OCI-LY3 (cell line): ENCODE measurements at regions not wholly inside any gene's neighbourhood (a gene's known extent, or its start where the extent isn't known, plus 50 kb on each side); places are given as distances from the start of the nearest gene placed in this dataset.

Experiments used
- H2AFZ ChIP-seq: fragments of 200-600, 300-600 bp; shearing (Covaris generic); 2 replicates; pipeline ENCODE4 v1.6.0; 2014; ENCODE audit warnings: antibody characterized with exemption, low read depth, low read length
- H3K27ac ChIP-seq: fragments of 200-600, 300-600 bp; sonication (generic); 2 replicates; pipeline ENCODE4 v1.5.1; 2014; ENCODE audit warnings: mild to moderate bottlenecking, low read length, moderate library complexity, mixed read lengths
- H3K27me3 ChIP-seq: fragments of 200-600, 300-600 bp; sonication (generic); 2 replicates; pipeline ENCODE4 v1.6.1; 2014; ENCODE audit warnings: low read depth, low read length, mixed read lengths
- H3K36me3 ChIP-seq: fragments of 200-600, 300-600 bp; sonication (generic); replicated peaks from 2 replicates; pipeline ENCODE3; 2014; ENCODE audit warnings: low read depth, low read length, mixed read lengths
- H3K4me1 ChIP-seq: fragments of 300-600, 200-600 bp; sonication (generic); 2 replicates; pipeline ENCODE4 v1.6.1; 2014; ENCODE audit warnings: low read length, mixed read lengths
- H3K4me2 ChIP-seq: fragments of 200-600, 300-600 bp; sonication (generic); 2 replicates; pipeline ENCODE4 v1.6.1; 2014; ENCODE audit warnings: low read length, mixed read lengths
- H3K4me3 ChIP-seq: fragments of 300-600, 200-600 bp; sonication (generic); 2 replicates; pipeline ENCODE4 v1.5.1; 2014; ENCODE audit warnings: antibody characterized with exemption, mild to moderate bottlenecking, low read length, moderate library complexity
- H3K79me2 ChIP-seq: fragments of 300-600, 200-600 bp; shearing (Covaris generic); 2 replicates; pipeline ENCODE4 v1.6.1; 2014; ENCODE audit warnings: mild to moderate bottlenecking, low read length, mixed read lengths
- H3K9ac ChIP-seq: fragments of 300-600, 200-600 bp; shearing (Covaris generic); 2 replicates; pipeline ENCODE4 v1.6.0; 2014; ENCODE audit warnings: mild to moderate bottlenecking, low read length, moderate library complexity
- H3K9me3 ChIP-seq: fragments of 200-600, 300-600 bp; shearing (Covaris generic); 2 replicates; pipeline ENCODE4 v1.6.1; 2014; ENCODE audit warnings: low read length, mixed read lengths; ENCODE audit not compliant: insufficient read depth
- H4K20me1 ChIP-seq: fragments of 200-600, 300-600 bp; sonication (generic); 2 replicates; pipeline ENCODE4 v1.6.1; 2016; ENCODE audit warnings: low read length, mixed read lengths; ENCODE audit not compliant: insufficient read depth
- EZH2phosphoT487 ChIP-seq: fragments of 200-600 bp; shearing (Covaris generic); IDR thresholded peaks from 2 replicates; pipeline ENCODE4 v1.6.1; 2018; ENCODE audit warnings: antibody characterized with exemption, mixed run types, low read depth
- TF ChIP-seq, protein P1 (sequence below): fragments of 200-600, 300-600 bp; sonication (generic); IDR thresholded peaks from 2 replicates; pipeline ENCODE4 v1.5.1; 2014; ENCODE audit warnings: antibody characterized with exemption, low read length, low read depth

DNA sequence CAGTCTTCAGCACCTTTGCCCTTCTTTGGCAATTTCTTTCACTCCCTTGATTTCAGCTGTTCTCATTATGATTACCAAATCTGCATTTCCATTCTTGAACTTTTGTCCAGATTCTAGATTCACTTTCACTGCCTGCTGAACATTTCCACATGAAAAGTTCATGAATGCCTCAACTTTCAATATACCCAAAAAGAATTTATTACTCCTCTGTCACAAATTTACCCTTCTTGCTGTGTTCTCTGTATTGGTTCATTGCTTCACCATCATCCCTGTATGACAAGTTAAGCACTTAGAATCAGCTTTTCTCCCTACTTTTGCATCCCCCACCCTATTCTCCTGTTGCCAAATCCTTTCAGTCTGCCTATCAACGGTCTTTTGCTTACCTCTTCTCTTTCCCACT lies 112.6 kb upstream of the PKN2 start:
- no peak overlapping the region for H3K9ac ChIP-seq
- no peak overlapping the region for H2AFZ ChIP-seq

GRCh38 chr1:88579598-88579997 lies 104.5 kb upstream of the PKN2 start:
- Histone ChIP-seq H3K27me3 (no peaks in the 10 kb centered on the region), H2AFZ (no peak overlapping the region), H3K9ac (no peak overlapping the region), H3K27ac (no peak overlapping the region), H3K79me2 (no peaks in the 10 kb centered on the region), H3K9me3 (no peaks in the 10 kb centered on the region), H3K4me1 (no peaks in the 10 kb centered on the region), H3K4me3 (no peak overlapping the region), H4K20me1 (no peaks in the 10 kb centered on the region), H3K4me2 (no peak overlapping the region), H3K36me3 (no peaks in the 10 kb centered on the region)
- no peak for TF ChIP-seq EZH2phosphoT487
- TF ChIP-seq, protein P1, sequence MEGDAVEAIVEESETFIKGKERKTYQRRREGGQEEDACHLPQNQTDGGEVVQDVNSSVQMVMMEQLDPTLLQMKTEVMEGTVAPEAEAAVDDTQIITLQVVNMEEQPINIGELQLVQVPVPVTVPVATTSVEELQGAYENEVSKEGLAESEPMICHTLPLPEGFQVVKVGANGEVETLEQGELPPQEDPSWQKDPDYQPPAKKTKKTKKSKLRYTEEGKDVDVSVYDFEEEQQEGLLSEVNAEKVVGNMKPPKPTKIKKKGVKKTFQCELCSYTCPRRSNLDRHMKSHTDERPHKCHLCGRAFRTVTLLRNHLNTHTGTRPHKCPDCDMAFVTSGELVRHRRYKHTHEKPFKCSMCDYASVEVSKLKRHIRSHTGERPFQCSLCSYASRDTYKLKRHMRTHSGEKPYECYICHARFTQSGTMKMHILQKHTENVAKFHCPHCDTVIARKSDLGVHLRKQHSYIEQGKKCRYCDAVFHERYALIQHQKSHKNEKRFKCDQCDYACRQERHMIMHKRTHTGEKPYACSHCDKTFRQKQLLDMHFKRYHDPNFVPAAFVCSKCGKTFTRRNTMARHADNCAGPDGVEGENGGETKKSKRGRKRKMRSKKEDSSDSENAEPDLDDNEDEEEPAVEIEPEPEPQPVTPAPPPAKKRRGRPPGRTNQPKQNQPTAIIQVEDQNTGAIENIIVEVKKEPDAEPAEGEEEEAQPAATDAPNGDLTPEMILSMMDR, result no peak

More for the DNA sequence above, 112.6 kb upstream of the PKN2 start:
- Histone ChIP-seq H3K27ac (no peak overlapping the region), H3K4me1 (peaks cover 6% of the 10 kb centered on the region), H3K36me3 (no peaks in the 10 kb centered on the region), H3K27me3 (no peaks in the 10 kb centered on the region), H4K20me1 (no peaks in the 10 kb centered on the region), H3K79me2 (no peaks in the 10 kb centered on the region), H3K9me3 (no peaks in the 10 kb centered on the region), H3K4me3 (no peak overlapping the region), H3K4me2 (no peak overlapping the region)
- no peak for TF ChIP-seq EZH2phosphoT487
- TF ChIP-seq, protein P1, result no peak

DNA sequence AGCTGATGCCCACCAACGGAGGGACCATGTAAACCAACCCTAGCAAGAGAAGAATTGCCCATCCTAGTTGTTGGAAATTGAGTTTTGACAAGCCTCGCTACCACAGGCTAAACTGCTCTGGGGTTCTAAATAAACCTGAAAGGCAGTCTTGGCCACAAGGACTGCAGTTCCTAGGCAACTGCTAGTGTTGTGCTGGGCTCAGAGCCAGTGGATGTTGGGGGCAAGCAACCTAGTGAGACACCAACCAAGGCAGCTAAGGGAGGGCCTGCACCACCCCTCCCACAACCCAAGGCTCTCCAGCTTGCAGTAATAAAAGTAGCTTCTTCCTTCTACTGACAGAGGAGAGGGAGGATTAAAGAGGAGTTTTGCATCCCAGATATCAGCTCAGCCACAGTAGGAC lies 102.4 kb upstream of the PKN2 start:
- H3K4me1 ChIP-seq, result no peaks in the 10 kb centered on the region
- no peaks in the 10 kb centered on the region for H3K36me3 ChIP-seq
- H2AFZ ChIP-seq, result no peak overlapping the region
- H3K4me3 ChIP-seq, result no peak overlapping the region
- H3K27ac ChIP-seq, result no peak overlapping the region
- H3K9me3 ChIP-seq, result no peaks in the 10 kb centered on the region
- H3K27me3 ChIP-seq, result no peaks in the 10 kb centered on the region
- H3K79me2 ChIP-seq, result no peaks in the 10 kb centered on the region
- TF ChIP-seq, protein P1, result no peak
- no peak for TF ChIP-seq EZH2phosphoT487
- H4K20me1 ChIP-seq, result no peaks in the 10 kb centered on the region
- H3K4me2 ChIP-seq, result no peak overlapping the region
- H3K9ac ChIP-seq, result no peak overlapping the region

- H3K9ac ChIP-seq, result no peak overlapping the region
- TF ChIP-seq, protein P1, result no peak
- TF ChIP-seq EZH2phosphoT487, result no peak
- H3K4me1 ChIP-seq, result no peaks in the 10 kb centered on the region
- no peak overlapping the region for H2AFZ ChIP-seq
- no peak overlapping the region for H3K4me3 ChIP-seq
- H3K27ac ChIP-seq, result no peak overlapping the region
- no peaks in the 10 kb centered on the region for H4K20me1 ChIP-seq
- H3K4me2 ChIP-seq, result no peak overlapping the region
- H3K36me3 ChIP-seq, result no peaks in the 10 kb centered on the region
- no peaks in the 10 kb centered on the region for H3K9me3 ChIP-seq
- H3K79me2 ChIP-seq, result no peaks in the 10 kb centered on the region
- H3K27me3 ChIP-seq, result no peaks in the 10 kb centered on the region
Measured at GRCh38 chr1:88593358-88593757, 90.7 kb upstream of the PKN2 start.
